Suprapubic skin (tissue), 4 donors: ENCODE measurements at regions not wholly inside any gene's neighbourhood (a gene's known extent, or its start where the extent isn't known, plus 50 kb on each side); places are given as distances from the start of the nearest gene placed in this dataset.

Experiments
- DNase-seq, 2 donors: peaks; one replicate each; pipeline ENCODE4 v3.0.0-alpha.2; 2019; ENCODE audit warnings: low spot score in 2 of 2
- H3K27ac ChIP-seq: fragments of 200-600 bp; sonication (generic); one replicate; pipeline ENCODE4 v1.5.1; 2019
- H3K27me3 ChIP-seq: fragments of 200-600 bp; sonication (generic); one replicate; pipeline ENCODE4 v1.5.1; 2019
- H3K36me3 ChIP-seq: fragments of 200-600 bp; sonication (generic); one replicate; pipeline ENCODE4 v1.5.1; 2019
- H3K4me1 ChIP-seq: fragments of 200-600 bp; sonication (generic); one replicate; pipeline ENCODE4 v1.5.1; 2019
- H3K4me3 ChIP-seq: fragments of 200-600 bp; sonication (generic); one replicate; pipeline ENCODE4 v1.5.1; 2019; ENCODE audit warnings: mild to moderate bottlenecking
- H3K9me3 ChIP-seq: fragments of 200-600 bp; sonication (generic); one replicate; pipeline ENCODE4 v1.5.1; 2019
- EP300 ChIP-seq: sonication (generic); formaldehyde crosslinking; IDR thresholded peaks from one replicate; pipeline ENCODE4 v1.6.1; 2017; ENCODE audit warnings: antibody characterized with exemption
- POLR2A ChIP-seq, 2 donors: fragments of 450-650 bp; IDR thresholded peaks; one replicate each; pipeline ENCODE4 v1.6.1; 2017; ENCODE audit warnings: antibody characterized with exemption in 2 of 2, mild to moderate bottlenecking in 2 of 2, moderate library complexity in 2 of 2
- POLR2AphosphoS5 ChIP-seq, 3 donors: sonication (generic); formaldehyde crosslinking; IDR thresholded peaks; one replicate each; pipeline ENCODE4 v1.6.1; 2017; ENCODE audit warnings: antibody characterized with exemption in 3 of 3
- WGBS: methylation state at CpG from one replicate; pipeline ENCODE4 v1.1.5; 2018; 5-methylcytosine and 5-hydroxymethylcytosine counted together
- TF ChIP-seq, protein P1 (sequence below), 2 donors: fragments of 200-600 bp in 1 of 2; fragments of 450-650 bp in 1 of 2; sonication (generic) in 1 of 2; IDR thresholded peaks; one replicate each; pipeline ENCODE4 v1.5.1; 2016 to 2019; ENCODE audit warnings: antibody characterized with exemption in 2 of 2, mild to moderate bottlenecking in 1 of 2, moderate library complexity in 1 of 2

DNA sequence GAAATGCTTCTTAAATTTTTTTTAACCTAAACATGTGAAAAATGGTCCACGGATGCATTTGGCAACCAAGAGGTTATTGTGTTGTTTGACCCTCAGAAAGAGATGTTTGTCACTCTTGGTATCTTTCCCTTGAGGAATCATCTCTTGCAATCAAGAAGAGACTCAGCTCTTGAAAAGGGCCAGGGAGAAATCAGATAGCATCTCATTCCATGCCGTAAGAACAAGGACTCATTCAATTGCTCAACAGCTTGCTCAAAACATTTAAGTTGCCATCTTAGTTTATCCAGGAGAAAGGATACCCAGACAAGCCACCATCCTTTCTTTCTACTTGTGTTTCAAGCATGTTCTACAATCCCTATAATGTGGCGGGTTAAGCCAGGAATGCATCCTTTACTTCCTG is 209.5 kb upstream of the LNX1 start:
- 87% methylated on average over 3 of the region's 3 CpGs for WGBS
- no peaks in the 10 kb centered on the region for H3K36me3 ChIP-seq
- no peak overlapping the region for H3K4me3 ChIP-seq
- no peaks in the 10 kb centered on the region for H3K9me3 ChIP-seq
- H3K27ac ChIP-seq: no peak overlapping the region
- TF ChIP-seq POLR2A (IDR thresholded peaks at IDR 0.05): no peak
- TF ChIP-seq, protein P1, sequence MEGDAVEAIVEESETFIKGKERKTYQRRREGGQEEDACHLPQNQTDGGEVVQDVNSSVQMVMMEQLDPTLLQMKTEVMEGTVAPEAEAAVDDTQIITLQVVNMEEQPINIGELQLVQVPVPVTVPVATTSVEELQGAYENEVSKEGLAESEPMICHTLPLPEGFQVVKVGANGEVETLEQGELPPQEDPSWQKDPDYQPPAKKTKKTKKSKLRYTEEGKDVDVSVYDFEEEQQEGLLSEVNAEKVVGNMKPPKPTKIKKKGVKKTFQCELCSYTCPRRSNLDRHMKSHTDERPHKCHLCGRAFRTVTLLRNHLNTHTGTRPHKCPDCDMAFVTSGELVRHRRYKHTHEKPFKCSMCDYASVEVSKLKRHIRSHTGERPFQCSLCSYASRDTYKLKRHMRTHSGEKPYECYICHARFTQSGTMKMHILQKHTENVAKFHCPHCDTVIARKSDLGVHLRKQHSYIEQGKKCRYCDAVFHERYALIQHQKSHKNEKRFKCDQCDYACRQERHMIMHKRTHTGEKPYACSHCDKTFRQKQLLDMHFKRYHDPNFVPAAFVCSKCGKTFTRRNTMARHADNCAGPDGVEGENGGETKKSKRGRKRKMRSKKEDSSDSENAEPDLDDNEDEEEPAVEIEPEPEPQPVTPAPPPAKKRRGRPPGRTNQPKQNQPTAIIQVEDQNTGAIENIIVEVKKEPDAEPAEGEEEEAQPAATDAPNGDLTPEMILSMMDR (IDR thresholded peaks at IDR 0.05): no peak
- TF ChIP-seq POLR2AphosphoS5 (IDR thresholded peaks at IDR 0.05): no peak
- no peak for TF ChIP-seq EP300
- no peaks in the 10 kb centered on the region for H3K4me1 ChIP-seq
- no peak for DNase-seq
- no peaks in the 10 kb centered on the region for H3K27me3 ChIP-seq

DNA sequence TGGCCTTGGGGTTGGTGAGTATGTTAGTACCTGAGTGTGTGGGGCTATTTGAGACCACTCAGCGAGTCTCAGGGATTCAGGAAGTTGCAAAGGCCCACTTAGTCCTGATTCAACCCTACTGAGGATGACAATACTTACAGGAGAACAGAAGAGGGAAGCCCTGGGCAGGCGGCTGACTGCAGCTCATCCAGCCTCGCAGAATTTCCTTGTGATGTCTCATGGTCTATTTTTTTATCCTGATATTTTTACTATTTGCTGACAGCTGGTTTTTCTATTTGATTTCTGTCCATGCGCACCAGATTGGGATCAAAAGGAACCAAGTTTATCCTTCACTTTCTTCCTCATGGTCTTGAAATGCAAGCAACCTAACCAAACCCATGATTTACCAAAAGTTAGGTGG is 201.8 kb upstream of the LNX1 start:
- Histone ChIP-seq H3K4me1 (no peaks in the 10 kb centered on the region), H3K27me3 (no peaks in the 10 kb centered on the region), H3K4me3 (no peak overlapping the region), H3K27ac (no peak overlapping the region), H3K36me3 (no peaks in the 10 kb centered on the region), H3K9me3 (no peaks in the 10 kb centered on the region)
- 90% methylated on average over 4 of the region's 4 CpGs for WGBS
- no peak for DNase-seq
- TF ChIP-seq, protein P1 (IDR thresholded peaks at IDR 0.05): no peak

DNA sequence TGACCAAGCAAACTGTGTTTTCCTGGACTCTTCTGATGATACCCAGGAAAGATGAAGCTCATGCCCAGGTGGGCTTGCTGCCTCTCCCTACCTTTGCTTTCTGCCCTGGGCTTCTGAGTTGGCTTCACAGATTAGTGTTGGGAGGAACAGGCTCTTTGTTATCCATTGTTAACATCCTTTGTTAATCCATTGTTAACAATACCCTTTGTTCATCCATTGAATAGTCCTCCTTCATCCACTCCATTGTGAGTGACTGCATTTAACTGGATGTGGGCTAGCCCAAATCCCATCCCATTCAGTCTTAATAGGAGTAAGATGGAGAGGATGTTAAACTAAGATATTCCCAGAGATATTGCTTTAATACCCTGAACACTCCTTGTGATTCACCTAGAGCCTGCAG is 199.0 kb upstream of the LNX1 start:
- no peak for DNase-seq
- H3K27ac ChIP-seq: no peak overlapping the region

DNA sequence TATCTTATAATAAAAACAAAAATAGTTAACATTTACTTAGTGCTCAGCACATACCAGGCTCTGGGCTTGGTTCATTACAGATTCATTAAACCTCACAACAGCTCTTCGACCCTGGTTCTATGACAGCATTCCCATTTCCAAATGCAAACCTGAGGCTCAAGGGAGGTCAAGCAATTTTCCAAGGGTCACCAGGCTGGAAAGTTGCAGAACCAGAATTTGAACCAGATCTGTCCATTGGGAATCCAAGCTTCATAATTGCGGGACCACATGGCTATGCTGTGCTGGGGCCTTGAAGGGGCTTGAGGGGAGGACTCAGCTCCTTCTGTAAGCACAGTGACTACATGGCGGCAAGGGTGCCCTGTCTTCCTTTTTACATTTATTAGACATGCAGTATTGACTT is 197.3 kb upstream of the LNX1 start:
- Histone ChIP-seq H3K4me3 (no peak overlapping the region), H3K9me3 (no peaks in the 10 kb centered on the region), H3K4me1 (no peaks in the 10 kb centered on the region), H3K27me3 (no peaks in the 10 kb centered on the region), H3K27ac (no peak overlapping the region), H3K36me3 (no peaks in the 10 kb centered on the region)
- 83% methylated on average over 3 of the region's 3 CpGs for WGBS
- TF ChIP-seq, protein P1 (IDR thresholded peaks at IDR 0.05): no peak
- TF ChIP-seq POLR2AphosphoS5 (IDR thresholded peaks at IDR 0.05) (no peak), POLR2A (IDR thresholded peaks at IDR 0.05) (no peak), EP300 (no peak)
- DNase-seq: no peak

More for the DNA sequence above, 199.0 kb upstream of the LNX1 start:
- TF ChIP-seq, protein P1 (IDR thresholded peaks at IDR 0.05): no peak
- H3K4me1 ChIP-seq: no peaks in the 10 kb centered on the region
- H3K36me3 ChIP-seq: no peaks in the 10 kb centered on the region
- no peaks in the 10 kb centered on the region for H3K9me3 ChIP-seq
- no peak overlapping the region for H3K4me3 ChIP-seq
- H3K27me3 ChIP-seq: no peaks in the 10 kb centered on the region

DNA sequence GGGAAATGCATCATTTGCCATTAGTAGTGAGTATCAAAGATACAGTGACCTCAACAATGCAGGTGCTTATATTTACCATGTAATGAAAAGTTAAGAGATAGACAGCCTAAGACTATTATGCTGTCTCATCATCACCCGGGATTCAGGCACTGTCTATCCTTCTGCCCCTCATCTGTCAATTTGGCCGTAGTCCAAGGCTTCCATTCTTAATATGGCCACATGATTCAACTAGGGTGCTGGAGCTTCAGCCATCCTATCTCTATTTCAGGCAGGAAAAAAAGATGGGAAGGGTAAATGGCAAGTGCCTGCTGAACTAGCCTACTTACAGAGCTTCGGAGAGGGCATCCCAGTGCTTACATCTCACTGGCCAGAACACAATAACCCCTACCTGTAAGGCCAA is 196.7 kb upstream of the LNX1 start:
- WGBS: 82% methylated on average over 3 of the region's 3 CpGs
- Histone ChIP-seq H3K36me3 (no peaks in the 10 kb centered on the region), H3K4me1 (no peaks in the 10 kb centered on the region), H3K27ac (no peak overlapping the region), H3K27me3 (no peaks in the 10 kb centered on the region), H3K4me3 (no peak overlapping the region), H3K9me3 (no peaks in the 10 kb centered on the region)
- TF ChIP-seq EP300: no peak
- TF ChIP-seq, protein P1 (IDR thresholded peaks at IDR 0.05): no peak
- no peak for TF ChIP-seq POLR2AphosphoS5 (IDR thresholded peaks at IDR 0.05)
- no peak for TF ChIP-seq POLR2A (IDR thresholded peaks at IDR 0.05)
- DNase-seq: no peak
